ENCODE measurements at regions not wholly inside any gene's neighbourhood (a gene's known extent, or its start where the extent isn't known, plus 50 kb on each side); places are given as distances from the start of the nearest gene placed in this dataset.

DNA sequence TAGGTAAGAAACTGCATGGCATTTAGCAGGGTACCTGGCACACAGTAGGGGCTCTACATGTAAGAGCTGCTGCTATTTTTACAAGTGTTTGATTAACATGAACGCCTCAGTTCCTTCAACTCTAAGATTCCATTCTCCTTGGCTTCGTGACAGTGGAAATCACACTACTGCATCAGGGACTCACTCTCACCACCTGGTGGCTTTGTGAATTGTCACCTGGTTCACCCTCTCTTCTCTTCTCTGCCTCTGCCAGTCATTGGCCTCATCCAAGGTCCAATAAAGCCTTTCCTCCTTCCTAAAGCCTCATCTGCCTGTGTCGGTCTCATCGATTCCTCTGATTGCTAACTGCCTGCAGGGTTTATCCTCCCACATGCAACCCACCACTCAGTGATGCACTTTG, 476.4 kb downstream of the VRK1 start:
- no peak for DNase-seq

DNA sequence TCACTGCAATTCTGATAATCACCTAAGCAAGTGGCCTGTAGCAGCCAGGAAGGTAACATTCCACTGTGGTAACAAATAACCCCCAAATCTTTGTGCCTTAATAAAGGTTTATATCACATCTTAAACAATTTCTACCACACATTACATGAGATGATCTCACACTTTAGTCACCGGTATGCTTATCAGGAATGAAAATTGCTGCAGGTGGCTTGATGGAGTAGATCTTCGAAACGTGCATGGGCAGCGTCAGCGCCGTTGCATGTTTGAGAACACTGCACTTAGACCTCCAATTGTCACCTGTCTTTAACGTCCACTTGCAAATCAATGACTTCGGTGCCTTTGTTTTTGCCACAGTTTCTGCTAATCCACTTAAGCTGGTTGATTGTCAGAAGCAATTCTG, 477.4 kb downstream of the VRK1 start:
- no peak for DNase-seq

- no peak for DNase-seq
These were observed 478.1 kb downstream of the VRK1 start for GRCh38 chr14:97275276-97275675.

DNA sequence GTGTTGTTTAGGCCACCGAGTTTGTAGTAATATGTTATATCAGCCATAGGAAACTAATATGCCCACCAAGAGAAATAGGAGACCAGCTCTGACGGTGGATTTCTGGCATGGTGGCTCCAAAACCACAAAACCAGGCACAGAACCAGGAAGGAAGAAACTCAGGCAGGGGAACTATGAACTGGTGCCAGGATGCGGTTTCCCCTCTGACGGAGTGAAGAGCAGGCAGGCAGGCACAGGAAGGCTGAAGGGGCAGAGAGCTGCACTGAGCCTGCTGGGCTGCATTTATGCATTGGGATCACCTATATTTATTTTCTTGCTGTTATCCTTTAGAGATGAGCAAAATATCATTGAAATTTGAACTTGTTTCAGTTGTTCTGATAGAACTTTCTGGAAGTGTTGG, 479.4 kb downstream of the VRK1 start:
- DNase-seq: no peak

GRCh38 chr14:97277711-97278110, 480.5 kb downstream of the VRK1 start:
- DNase-seq: no peak

DNA sequence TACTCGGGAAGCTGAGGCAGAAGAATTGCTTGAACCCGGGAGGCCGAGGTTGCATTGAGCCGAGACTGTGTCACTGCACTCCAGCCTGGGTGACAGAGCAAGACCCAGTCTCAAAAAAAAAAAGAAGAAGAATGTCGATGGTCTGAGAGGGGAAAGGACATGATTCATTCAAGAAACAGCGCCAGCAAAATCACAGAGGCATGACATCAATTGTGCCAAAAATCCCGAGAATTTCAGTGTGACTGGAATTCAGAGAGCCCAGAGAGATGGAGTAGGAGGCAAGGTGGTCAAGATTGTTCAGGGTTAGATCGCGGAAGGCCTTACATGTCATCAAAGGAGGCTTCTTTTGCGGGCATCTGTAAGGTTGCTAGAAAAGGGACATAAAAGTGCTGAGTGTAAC, 483.3 kb downstream of the VRK1 start:
- no peak for DNase-seq

- no peak for DNase-seq
These were observed 484.6 kb downstream of the VRK1 start for GRCh38 chr14:97281741-97282140.

DNA sequence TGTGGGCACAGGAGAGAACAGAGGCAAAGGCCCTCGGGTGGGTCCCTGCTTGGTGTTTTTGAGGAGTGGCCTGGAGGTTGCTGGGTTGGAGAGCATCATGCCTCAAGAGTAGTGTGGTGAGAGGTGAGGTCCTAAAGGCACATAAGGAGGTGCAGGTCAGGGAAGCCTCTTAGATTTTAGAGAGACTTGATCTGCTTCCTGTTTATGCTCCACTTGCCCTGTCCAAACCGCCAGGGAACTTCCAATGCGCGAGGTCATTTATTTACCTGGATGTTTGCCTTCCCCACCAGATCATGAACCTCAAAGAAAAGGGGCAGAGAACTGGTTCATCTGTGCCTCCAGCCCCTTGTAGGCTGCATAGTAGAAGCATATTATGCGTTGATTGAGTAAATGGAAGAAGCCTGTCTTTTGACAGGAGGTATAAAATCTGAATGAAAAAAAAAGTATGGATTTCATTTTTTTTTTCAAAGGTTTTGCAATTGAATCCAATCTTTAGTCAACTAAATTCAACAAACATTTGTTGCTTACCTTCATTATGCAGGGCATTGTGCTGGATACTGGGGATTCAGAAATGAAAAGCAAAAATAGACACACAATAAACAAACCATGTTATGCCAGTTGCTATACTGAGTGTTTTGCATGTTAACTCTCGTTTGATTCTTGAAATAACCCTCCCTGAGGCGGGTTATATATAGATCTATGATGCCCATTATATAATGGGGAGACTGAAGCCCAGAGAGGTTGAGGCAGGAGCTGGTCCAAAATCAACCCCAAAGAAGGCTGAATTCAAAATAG, 485.2 kb downstream of the VRK1 start:
- DNase-seq: no peak

DNA sequence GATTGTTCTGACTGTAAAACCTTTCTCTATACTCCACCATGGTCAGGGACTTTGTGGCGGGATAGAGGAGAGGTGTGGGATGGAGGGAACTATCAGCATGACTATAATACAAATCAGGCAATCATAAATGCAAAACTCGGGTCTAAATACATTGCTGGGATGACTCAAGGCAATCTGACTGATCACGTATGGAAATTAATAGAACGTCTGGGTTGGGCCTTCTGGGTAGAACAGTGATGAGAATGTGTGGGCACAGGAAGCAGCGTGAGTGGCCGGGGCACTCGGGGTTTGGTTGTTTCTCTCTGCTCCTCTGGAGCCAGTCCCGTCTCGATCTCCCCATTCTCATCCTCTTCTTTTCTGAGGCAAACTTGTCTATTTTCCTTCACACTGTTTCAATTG, 485.8 kb downstream of the VRK1 start:
- DNase-seq: no peak

DNA sequence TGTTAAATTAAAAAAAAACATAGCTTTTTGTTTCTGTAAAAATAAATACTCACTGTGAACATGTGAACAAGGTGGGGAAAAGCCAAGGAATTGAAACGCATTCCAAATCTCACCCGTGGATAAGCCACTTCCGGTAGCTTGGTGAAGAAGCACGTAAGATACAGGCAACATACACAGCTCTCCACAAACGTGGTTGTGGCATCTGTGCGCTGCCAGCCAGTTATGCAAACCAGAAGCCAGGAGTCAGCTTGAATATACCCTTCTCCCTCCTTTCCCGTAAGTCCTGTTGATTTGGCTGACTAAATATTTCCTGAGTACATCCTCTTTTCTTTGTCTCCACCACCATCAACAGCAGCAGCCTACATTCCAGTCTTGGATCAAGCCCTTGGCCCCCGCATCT, 486.2 kb downstream of the VRK1 start:
- DNase-seq: no peak

- no peak for DNase-seq
These were observed 486.7 kb downstream of the VRK1 start for GRCh38 chr14:97283841-97284240.

DNA sequence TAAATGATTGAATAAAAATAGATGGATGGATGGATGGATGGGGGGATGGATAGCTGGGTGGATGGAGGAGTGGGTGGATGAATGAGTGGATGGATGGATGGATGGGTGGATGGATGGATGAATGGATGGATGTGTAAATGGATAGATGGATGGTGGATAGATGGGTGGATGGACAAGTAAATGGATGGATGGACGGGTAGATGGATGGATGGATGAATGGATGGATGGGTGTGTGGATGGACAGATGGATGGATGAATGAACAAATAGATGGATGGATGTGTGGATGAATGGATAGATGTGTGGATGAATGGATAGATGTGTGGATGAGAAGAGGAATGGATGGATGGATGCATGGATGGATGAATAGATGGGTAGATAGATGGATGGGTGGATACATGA, 490.8 kb downstream of the VRK1 start:
- no peak for DNase-seq

DNA sequence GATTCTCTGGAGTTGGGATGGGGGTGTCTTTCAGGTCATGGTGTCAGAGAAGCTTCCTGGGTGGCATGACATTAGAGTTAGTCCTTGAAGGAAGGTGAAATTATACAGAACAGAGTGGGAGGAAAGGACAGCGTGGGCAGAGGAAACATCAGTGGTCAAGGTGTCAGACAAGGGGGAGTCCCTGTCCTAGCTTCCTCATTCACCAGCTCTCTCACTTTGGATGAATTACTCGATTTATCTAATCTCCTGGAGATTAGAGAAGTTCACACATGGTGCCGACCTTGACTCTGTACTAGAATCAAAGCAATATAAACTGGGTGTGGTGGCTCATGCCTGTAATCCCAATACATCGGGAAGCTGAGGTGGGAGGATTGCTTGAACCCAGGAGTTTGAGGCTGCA, 492.9 kb downstream of the VRK1 start:
- DNase-seq: no peak

DNA sequence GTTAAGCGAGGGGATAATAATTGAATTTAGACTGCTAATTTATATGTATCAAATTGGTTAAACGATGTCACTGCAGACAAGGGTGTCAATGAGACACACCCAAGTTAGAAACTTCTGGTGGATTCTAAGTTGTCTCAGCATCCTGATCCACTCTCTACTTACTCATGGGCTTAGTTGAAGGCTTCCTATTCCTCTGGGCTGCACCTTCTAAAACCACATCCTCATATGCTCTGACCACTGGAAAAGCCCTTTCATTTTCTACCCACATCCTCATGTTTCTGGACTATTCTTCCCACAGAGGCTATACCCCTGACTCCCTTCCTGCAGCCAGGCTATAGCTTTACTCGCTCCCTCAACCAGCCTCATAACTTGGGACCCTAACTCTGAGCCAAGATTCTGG, 493.8 kb downstream of the VRK1 start:
- no peak for DNase-seq

GRCh38 chr14:97293659-97294058, 496.5 kb downstream of the VRK1 start:
- DNase-seq: peak; percentile 13

GRCh38 chr14:97295108-97295710, 498.0 kb downstream of the VRK1 start:
- no peak for DNase-seq

- DNase-seq: no peak
These were observed 499.0 kb downstream of the VRK1 start for GRCh38 chr14:97296176-97296575.

DNA sequence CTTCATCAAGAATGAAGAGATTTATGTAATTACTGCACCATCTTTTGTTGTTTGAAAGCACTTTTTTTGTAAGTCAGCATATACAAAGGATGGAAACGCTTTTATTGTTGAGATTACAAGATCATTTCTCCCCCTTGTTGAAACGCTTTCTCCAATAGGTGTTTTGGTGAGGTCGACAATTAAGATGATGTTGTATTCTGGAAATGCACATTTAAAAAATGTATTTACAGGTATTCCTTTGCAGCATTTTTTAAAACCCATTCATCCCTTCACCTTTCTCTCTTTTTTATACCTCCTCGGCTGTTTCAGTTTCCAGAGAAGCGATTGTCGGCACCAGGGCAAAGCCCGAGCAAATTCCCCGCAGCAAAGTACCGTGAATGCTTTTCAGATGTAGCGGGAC, 499.9 kb downstream of the VRK1 start:
- DNase-seq: no peak

- DNase-seq: peak; percentile 46
These were observed 501.1 kb downstream of the VRK1 start for GRCh38 chr14:97298331-97298730.

- DNase-seq: peak; percentile 86
These were observed 501.6 kb downstream of the VRK1 start for GRCh38 chr14:97298736-97299135.

DNA sequence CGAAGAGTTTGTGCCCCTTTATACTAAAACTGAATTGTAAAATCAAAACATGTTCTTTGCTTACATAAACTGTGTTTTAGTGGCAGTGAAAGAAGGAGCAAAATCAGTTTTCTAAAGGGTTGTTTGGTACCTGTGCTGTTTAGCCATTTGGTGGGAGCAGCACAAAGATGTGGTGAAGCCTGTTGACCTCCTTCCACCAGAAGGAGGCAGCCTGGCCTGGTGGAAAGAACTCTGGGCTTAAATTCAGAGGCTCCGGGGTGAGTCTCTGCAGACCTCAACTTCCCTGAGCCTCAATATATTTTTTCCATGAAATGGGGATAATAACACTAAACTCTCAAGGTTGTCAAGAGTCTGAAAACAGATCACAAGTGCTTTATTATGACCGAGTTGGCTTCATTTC, 502.5 kb downstream of the VRK1 start:
- no peak for DNase-seq

DNA sequence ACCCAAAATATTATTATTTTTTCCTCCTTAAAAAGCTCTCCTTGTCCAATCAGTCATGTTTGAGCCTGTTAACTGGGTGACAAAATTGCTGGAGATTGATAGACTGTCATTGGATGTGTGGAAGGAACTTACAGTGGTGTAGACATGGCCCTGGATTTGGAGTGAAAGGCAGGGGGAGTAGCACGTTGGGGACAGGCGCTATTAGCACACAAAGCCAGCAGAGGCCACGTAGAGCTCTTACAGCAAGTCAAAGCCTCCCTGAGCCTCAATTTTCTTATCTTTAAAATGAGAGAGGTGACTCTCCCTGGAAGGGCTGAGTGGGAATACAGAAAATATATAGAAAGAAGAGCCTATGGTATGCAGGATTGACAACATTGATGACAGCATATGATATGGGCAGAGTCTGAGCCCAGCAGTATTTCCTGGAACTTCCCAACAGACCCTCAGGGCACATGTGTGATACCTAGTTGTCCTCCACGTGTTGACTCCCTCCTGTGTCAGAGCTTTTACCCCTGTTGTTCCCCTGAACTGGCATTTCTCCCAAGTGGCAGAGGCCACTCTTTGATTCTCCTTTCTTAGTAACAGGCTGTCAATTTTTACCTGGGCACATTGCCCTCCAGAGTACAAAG, 504.9 kb downstream of the VRK1 start:
- no peak for DNase-seq

- no peak for DNase-seq
These were observed 509.1 kb downstream of the VRK1 start for GRCh38 chr14:97306133-97306759.

DNA sequence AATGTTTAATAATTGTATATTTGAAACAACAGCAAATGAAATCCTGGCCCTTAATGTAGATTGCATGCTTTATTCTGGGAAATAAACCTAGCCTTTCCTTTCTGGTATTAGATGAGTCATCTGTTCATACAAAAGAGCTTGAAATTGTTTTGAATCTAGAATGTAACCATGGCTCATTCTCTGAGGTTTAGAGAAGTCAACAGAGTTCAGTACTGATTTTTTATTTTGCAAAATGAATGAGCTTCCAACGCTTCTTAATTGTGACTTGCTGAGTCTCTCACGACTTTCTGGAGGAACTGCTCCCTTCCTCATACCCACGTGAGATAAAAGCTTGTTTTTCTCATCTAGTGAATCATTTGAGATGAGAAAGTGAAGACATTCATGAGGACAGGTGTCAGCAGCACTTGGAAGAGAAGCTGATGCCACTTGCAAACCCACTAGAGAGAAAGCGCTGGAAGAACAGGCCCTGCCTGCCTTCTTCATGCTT, 509.6 kb downstream of the VRK1 start:
- DNase-seq: no peak

Measured in NCI-H1105 treated with DMSO at 0.1 percent for 48 hours (cell line).